ENCODE measurements at regions not wholly inside any gene's neighbourhood (a gene's known extent, or its start where the extent isn't known, plus 50 kb on each side); places are given as distances from the start of the nearest gene placed in this dataset.
"Not testable (repeated sequence)": the region's sequence is repeated elsewhere in the genome, so short reads cannot be mapped to it uniquely, and the experiment has no call there.

DNA sequence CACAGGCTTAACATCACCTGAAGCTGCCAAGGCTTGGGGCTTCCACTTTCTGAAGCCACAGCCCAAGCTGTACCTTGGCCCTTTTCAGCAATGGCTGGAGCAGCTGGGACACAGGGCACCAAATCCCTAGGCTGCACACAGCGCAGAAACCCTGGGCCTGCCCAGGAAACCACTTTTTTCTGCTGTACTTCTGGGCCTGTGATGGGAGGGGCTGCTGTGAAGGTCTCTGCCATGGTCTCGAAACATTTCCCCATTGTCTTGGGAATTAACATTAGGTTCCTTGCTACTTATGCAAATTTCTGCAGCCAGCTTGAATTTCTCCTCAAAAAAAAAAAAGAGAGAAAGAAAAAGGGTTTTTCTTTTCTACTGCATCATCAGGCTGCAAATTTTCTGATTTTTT lies 219.1 kb downstream of the RPL10L start:
- DNase-seq, result no peak

GRCh38 chr14:46417066-46417465 lies 234.5 kb downstream of the RPL10L start:
- no peak for DNase-seq

- DNase-seq, result peak; percentile 6 to 23
These were observed 246.4 kb downstream of the RPL10L start for GRCh38 chr14:46404865-46405811.

DNA sequence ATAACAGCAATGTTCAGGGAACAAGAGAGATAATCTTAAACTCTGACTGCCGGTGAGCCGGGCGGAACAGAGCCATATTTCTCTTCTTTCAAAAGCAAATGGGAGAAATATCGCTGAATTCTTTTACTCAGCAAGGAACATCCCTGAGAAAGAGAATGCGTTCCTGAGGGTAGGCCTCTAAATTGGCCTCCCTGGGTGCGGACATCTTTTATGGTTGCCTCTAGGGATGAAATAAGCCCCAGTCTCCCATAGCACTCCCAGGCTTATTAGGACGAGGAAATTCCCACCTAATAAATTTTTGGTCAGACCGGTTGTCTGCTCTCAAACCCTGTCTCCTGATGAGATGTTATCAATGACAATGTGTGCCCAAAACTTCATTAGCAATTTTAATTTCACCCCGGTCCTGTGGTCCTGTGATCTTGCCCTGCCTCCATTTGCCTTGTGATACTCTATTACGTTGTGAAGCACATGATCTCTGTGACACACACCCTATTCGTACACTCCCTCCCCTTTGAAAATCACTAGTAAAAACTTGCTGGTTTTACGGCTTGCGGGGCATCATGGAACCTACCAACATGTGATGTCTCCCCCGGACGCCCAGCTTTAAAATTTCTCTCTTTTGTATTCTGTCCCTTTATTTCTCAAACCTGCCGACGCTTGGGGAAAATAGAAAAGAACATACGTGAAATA lies 249.4 kb downstream of the RPL10L start:
- DNase-seq, result not testable (repeated sequence)

GRCh38 chr14:46401066-46401465 lies 250.5 kb downstream of the RPL10L start:
- no peak for DNase-seq

DNA sequence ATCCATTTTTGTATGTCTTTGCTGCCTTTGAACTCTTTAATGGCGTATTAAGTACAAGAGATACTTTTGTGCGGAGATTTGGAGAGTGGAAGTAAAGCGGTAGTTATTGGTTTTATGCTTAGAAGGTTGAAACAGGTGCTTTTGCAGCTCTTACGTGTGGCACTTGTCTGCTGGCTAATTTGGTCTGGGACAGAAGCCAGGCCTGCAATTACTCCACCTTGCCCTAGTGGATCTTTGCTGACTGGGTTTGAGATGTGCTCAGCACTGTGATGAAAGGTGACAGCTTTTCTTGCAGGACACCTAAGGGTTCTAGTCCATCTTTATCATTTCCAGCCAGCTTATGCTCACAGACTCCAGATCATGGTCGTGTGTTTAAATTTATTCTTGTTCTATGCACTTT lies 252.5 kb downstream of the RPL10L start:
- DNase-seq, result peak; percentile 47 to 88

GRCh38 chr14:46384611-46385010 lies 267.0 kb downstream of the RPL10L start:
- DNase-seq, result no peak

DNA sequence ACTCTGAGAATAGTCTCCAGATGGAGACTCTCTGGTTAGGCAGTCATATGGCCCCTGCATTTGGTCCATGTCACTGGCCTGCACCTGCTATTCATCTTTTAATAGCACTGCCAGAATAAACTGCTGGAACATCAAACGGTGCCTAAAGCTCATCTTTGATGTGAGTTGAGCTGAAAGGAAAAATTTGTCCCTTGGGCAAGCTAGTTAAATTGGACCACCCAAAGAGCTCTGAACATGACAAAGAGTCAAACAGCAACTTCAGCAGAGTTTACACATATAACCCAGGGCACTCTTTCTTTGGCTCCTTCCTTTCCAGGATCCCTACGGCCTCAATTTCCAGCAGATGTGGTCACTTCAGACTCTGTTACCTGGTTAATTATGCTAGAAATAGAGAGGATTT lies 269.9 kb downstream of the RPL10L start:
- no peak for DNase-seq

DNA sequence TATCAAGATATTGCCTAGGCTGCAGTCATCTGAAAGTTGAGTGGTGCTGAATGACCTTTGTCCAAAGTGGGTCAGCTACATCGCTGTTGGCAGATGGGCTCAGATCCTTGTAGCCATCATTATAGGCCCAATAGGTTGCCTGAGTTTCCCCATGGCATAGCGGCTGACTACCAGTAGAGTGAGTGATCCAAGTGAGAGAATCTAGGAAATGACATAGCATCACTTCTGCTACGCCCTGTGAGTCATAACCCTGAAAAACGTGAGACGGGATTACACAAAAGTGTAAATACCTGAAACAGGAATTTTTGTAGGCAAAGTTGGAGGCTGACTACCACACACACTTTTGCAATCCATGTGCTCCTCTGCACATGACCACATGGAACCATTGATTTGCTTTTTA lies 273.3 kb downstream of the RPL10L start:
- DNase-seq, result no peak

DNA sequence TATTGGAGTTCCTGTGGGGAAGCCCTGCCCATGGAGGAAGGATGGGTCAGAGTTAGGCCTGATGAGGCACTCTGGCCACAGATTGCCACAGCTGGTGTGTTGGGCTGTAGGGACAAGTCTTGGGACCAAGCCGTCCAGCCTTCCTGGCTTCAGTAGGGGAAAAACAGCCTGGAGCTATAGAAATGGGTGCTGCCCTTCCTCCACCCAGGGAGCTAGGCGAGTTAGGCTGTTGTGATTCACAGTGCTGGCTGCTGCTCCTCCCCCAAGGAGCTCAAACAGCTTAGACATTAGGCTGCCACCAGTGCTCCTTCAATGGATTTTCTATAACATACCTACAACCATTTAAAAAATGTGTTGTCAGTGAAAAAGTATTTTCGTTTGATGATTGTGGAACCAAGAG lies 274.3 kb downstream of the RPL10L start:
- no peak for DNase-seq

GRCh38 chr14:46369391-46369790 lies 282.2 kb downstream of the RPL10L start:
- DNase-seq, result no peak

GRCh38 chr14:46368275-46368674 lies 283.3 kb downstream of the RPL10L start:
- no peak for DNase-seq

DNA sequence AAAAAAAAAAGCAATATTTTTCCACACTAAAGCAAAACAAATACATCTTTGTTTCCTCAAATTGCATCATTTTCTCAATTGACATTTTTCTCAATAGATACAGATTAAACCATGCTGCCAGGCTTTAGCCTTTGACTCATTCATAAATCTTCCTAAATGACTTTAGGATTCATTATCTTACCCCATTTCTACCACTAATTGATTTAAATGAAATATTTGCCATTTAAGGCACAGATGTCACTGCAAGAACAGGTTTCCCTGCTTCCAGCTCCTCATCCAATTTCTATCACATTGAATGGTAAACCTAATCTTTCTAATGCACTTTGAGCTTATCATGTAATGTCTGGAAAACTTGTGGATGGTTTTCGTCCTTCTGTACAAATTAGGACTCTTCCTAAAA lies 298.7 kb downstream of the RPL10L start:
- DNase-seq, result no peak

GRCh38 chr14:46344327-46344937 lies 307.1 kb downstream of the RPL10L start:
- DNase-seq, result peak; percentile 11 to 49

DNA sequence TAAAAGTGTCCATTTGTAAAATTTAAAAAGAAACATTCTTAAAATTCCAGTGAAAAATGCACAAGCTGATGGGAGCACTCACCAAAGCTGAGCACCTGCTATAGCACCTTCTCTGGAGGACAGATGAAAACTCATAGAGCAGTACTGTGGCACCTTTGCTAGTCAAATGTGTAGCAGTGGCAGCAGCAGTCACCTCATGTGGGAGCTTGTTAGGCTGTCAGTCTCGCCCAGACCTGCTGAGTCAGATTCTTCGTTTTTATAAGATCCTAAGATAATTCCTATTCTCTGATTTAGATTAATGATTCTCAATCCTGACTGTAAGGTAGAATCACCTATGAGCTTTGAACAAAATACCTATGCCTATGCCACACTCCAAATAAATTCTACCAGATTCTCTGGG lies 325.8 kb downstream of the RPL10L start:
- no peak for DNase-seq

GRCh38 chr14:46325157-46325556 lies 326.4 kb downstream of the RPL10L start:
- DNase-seq, result no peak

DNA sequence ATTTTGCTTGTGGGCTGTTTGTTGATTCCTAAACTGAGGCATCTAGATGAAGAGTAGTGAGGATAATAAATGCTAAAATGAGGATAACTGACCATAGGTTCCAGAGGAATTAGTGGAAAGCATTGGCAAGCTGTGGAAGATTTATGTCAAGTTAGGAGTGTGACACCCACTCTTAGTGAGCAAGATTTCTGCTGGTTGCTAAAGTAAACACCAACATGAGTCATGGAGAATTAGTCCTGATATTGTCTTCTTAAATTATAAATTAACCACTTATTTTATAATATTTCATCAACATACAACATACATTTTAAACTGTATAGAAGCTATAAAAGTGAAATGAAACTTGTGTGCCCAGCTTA lies 328.2 kb downstream of the RPL10L start:
- no peak for DNase-seq

DNA sequence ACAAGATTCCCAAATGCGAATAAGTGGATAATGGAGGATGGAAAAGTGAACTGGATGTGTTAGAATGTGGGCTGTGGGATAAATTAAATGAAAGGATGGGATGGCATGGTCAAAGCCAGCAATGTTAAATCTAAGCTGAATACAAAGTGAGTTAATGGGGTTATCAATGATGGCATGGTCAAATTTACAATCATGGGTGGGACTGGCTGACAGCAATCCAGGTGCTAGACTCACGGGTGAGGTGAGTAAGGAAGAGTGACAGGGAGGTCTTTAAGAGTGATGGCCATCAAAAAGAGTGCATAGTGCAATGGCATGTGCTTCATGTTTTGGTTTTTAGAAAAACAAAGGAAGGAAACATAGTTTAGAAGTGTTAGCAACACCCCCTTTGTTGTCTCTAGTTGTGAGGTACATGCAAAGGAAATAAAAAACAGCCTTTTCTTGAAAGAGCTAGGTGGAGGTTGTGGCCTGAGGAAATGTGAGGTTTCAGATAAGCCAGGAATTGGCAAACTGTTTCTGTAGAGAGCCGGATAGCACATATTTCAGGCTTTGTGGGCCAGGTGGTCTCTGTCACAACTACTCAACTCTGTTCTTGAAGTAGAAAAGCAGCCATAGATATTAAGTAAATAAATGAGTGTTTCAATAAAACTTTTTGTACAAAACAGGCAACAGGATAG lies 328.7 kb downstream of the RPL10L start:
- no peak for DNase-seq

DNA sequence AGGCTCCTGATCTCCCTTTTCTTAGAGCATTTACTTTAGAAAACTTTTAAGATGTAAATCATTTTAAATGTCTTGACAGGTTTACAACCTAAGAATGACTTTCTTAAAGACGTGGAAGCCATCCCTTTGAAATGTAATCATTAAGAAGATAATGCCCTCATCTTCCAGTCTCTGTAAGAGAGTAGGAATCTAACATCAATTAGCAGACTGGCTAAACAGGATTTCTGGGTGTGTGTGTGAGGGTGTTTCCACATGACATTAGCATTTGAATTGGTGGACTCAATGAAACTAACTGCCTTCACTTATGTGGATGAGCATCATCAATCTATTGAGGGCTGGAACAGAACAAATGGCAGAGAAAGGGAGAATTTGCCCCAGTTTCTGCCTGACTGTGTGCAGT lies 329.5 kb downstream of the RPL10L start:
- no peak for DNase-seq

- DNase-seq, result no peak
These were observed 345.3 kb downstream of the RPL10L start for GRCh38 chr14:46306267-46306666.

GRCh38 chr14:46300765-46301164 lies 350.8 kb downstream of the RPL10L start:
- no peak for DNase-seq

DNA sequence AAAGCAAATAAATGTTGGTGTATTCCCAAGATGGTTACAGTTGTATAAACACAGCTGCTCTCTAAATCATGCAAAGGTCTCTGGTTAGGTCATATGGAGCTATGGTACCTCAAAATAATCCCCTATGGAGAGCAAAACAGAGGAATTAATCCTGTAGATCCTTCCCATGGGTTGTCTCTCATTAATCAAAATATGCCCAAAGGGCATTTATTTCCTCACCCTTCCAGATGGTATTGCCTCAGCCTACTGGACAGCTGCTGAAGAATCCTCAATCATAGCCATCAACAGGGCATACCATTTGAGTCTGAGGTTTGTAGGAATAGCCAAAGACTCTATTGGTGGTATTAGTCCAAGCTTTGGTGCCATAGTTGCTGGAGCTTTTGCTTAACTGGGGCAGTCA lies 360.9 kb downstream of the RPL10L start:
- DNase-seq, result no peak

DNA sequence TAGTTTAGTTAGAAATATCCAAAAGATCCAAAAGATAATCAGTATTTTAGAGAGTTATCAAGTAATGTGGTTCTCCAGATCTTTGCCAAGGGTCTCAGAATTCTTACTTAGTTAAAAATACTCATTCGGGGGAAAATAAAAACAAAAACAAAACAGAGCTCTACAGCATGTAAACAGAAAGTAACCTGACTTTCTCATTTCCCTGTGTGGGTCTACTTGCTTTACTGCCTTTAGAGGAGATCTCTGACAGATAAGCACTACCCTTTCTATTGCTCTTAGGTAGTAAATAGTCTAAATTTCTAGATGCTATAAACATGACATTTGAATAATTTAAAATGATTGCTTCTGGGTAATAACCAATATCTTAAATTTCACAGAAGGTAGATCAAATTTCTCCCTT lies 371.8 kb downstream of the RPL10L start:
- no peak for DNase-seq
